Upper lobe of left lung (tissue), 6 donors: ENCODE measurements at regions not wholly inside any gene's neighbourhood (a gene's known extent, or its start where the extent isn't known, plus 50 kb on each side); places are given as distances from the start of the nearest gene placed in this dataset.

Experiments
- ATAC-seq, 2 donors: fragments of 200-7000 bp; cut with Tn5 transposase; one replicate each; pipeline ENCODE4 v1.9.1; 2022; ENCODE audit warnings: mild to moderate bottlenecking in 2 of 2, moderate library complexity in 2 of 2; ENCODE audit not compliant: low FRiP score in 2 of 2
- DNase-seq, 2 donors: peaks; one replicate each; pipeline ENCODE4 v3.0.0-alpha.2; 2019 to 2020
- H3K27ac ChIP-seq, 4 donors: fragments of 200-600 bp; sonication (generic); one replicate each; pipeline ENCODE4 v1.5.1; 2016 to 2019
- H3K27me3 ChIP-seq, 4 donors: fragments of 200-600 bp; sonication (generic); one replicate each; pipeline ENCODE4 v1.5.1; 2017 to 2019
- H3K36me3 ChIP-seq, 4 donors: fragments of 200-600 bp; sonication (generic); one replicate each; pipeline ENCODE4 v1.5.1; 2016 to 2019
- H3K4me1 ChIP-seq, 4 donors: fragments of 200-600 bp; sonication (generic); one replicate each; pipeline ENCODE4 v1.5.1; 2018 to 2019
- H3K4me3 ChIP-seq, 4 donors: fragments of 200-600 bp; sonication (generic); one replicate each; pipeline ENCODE4 v1.5.1; 2017 to 2019; ENCODE audit warnings: mild to moderate bottlenecking in 2 of 4, moderate library complexity in 1 of 4
- H3K9me3 ChIP-seq, 4 donors: fragments of 200-600 bp; sonication (generic); one replicate each; pipeline ENCODE4 v1.5.1; 2018 to 2019
- EP300 ChIP-seq, 4 donors: sonication (generic); formaldehyde crosslinking; IDR thresholded peaks; one replicate each; pipeline ENCODE4 v1.5.1; 2017; ENCODE audit warnings: antibody characterized with exemption in 4 of 4, control low read depth in 2 of 4
- POLR2A ChIP-seq, 4 donors: fragments of 450-650 bp; IDR thresholded peaks; one replicate each; pipeline ENCODE4 v1.5.1; 2016 to 2017; ENCODE audit warnings: antibody characterized with exemption in 4 of 4, mild to moderate bottlenecking in 2 of 4
- POLR2AphosphoS5 ChIP-seq, 2 donors: sonication (generic); formaldehyde crosslinking; IDR thresholded peaks; one replicate each; pipeline ENCODE4 v1.5.1; 2017; ENCODE audit warnings: antibody characterized with exemption in 2 of 2
- WGBS, 2 donors: methylation state at CpG; one replicate each; pipeline ENCODE4 v1.1.5; 2017 to 2018; 5-methylcytosine and 5-hydroxymethylcytosine counted together
- TF ChIP-seq, protein P1 (sequence below), 6 experiments: fragments of 450-650 bp in 4 of 6; fragments of 200-600 bp in 2 of 6; sonication (generic) in 2 of 6; IDR thresholded peaks; one replicate each; pipeline ENCODE4 v1.5.1; 2016 to 2019; ENCODE audit warnings: antibody characterized with exemption in 6 of 6
- donor health status: DM: no; HTN: no; CAD: no; lungs with moderate emphysema.
- donor health status: DM: no; HTN: yes; CAD: no; lungs with severe emphysema.

DNA sequence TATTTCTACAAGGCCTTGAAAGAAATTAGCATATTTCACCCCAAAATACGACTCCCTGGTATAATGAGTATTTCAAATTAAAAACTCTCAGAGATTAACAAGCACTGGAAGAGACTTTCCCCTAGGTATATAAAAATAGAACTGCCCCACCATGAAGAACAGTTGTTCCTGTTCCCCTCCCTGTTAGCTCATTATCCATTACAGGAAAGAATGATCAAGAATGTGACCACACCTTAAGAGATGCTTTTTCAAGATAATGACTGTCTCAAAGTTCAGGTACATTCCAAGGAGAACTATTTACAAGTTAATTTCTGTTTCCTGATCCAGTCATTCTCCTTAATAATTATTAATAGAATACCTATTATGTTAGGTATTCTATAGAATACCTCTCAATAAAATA, 1220.6 kb upstream of the CDH2 start:
- Histone ChIP-seq H3K27ac (no peak overlapping the region), H3K27me3 (no peaks in the 10 kb centered on the region), H3K9me3 (no peaks in the 10 kb centered on the region), H3K36me3 (no peaks in the 10 kb centered on the region), H3K4me3 (no peak overlapping the region), H3K4me1 (no peaks in the 10 kb centered on the region)
- TF ChIP-seq, protein P1, sequence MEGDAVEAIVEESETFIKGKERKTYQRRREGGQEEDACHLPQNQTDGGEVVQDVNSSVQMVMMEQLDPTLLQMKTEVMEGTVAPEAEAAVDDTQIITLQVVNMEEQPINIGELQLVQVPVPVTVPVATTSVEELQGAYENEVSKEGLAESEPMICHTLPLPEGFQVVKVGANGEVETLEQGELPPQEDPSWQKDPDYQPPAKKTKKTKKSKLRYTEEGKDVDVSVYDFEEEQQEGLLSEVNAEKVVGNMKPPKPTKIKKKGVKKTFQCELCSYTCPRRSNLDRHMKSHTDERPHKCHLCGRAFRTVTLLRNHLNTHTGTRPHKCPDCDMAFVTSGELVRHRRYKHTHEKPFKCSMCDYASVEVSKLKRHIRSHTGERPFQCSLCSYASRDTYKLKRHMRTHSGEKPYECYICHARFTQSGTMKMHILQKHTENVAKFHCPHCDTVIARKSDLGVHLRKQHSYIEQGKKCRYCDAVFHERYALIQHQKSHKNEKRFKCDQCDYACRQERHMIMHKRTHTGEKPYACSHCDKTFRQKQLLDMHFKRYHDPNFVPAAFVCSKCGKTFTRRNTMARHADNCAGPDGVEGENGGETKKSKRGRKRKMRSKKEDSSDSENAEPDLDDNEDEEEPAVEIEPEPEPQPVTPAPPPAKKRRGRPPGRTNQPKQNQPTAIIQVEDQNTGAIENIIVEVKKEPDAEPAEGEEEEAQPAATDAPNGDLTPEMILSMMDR (IDR thresholded peaks at IDR 0.05): no peak
- TF ChIP-seq EP300 (IDR thresholded peaks at IDR 0.05): no peak
- 89 to 93% methylated on average over 1 of the region's 1 CpG for WGBS, 2 donors
- no peak for ATAC-seq
- DNase-seq: no peak

DNA sequence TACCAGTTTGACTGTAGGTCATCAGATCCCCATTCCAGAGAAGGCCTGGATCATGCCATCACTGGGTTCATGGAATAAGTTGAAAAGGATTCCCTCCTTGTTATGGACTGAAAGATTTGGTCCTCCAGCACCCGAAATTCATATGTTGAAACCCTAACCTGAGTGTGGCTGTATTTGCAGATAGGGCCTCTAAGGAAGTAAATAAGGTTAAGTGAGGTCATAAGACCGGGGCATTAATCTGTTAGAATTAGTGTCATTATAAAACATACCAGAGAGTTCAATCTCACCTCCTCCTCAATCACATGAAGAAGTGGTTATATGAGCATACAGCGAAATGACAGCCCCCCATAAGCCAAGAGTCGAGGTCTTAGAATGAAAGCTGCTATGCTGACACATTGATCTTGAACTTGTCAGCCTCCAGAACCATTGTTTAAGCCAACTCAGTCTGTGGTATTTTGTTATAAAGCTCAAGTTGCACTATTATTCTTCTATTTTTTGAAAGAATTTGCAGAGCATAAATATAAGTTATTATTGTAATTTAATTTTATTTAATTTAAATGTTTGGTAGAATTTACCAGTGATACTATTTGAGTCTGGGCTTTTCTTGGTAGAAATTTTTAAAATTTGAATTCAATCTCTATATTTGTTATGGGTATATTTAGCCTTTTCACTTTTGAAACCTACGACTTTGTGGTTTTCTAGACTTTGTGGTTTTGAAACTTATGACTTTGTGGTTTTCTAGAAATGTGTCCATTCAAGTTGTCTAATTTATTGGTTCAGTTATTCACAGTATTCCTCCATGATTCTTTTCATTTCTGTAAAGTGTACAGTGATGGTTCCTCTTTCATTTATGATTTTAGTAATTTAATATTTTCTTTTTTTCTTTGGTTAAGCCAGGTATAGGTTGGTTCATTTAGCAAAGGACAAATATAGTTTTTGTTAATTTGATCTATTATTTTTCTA, 1206.7 kb upstream of the CDH2 start:
- TF ChIP-seq POLR2AphosphoS5 (IDR thresholded peaks at IDR 0.05): no peak
- TF ChIP-seq EP300 (IDR thresholded peaks at IDR 0.05): no peak
- TF ChIP-seq, protein P1 (IDR thresholded peaks at IDR 0.05): no peak
- TF ChIP-seq POLR2A (IDR thresholded peaks at IDR 0.05): no peak
- H3K4me1 ChIP-seq: no peaks in the 10 kb centered on the region
- H3K4me3 ChIP-seq: no peak overlapping the region
- ATAC-seq: no peak
- 53 to 63% methylated on average over 5 of the region's 5 CpGs for WGBS, 2 donors
- no peaks in the 10 kb centered on the region for H3K9me3 ChIP-seq
- no peak for DNase-seq
- H3K27ac ChIP-seq: no peak overlapping the region
- H3K27me3 ChIP-seq: no peaks in the 10 kb centered on the region
- H3K36me3 ChIP-seq: no peaks in the 10 kb centered on the region

DNA sequence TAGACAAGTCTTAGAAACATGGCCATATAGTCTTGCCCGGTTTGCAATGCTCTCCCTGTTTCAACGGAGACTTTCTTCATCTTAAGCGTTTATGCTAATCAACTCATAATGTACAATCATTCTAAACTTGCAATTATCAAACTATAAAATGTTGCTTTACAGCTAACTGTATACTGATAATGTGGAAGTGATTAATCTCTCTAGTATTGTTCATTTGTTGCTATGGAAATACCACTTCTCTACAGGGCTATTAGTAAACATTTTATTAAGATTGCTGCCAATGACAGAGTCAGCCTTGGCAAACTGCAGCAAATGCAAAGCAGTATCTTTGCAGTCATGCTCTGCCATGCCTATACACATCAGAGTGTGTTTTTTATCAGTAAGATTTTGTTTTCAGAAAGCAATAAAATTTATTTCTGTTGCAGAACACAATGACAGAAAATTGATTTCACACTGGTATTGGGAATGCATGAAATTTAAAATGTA, 1201.8 kb upstream of the CDH2 start:
- Histone ChIP-seq H3K36me3 (no peaks in the 10 kb centered on the region), H3K4me1 (no peaks in the 10 kb centered on the region), H3K9me3 (no peaks in the 10 kb centered on the region), H3K27me3 (no peaks in the 10 kb centered on the region), H3K27ac (no peak overlapping the region), H3K4me3 (no peak overlapping the region)
- WGBS, 2 donors: 88 to 93% methylated on average over 3 of the region's 3 CpGs
- no peak for TF ChIP-seq EP300 (IDR thresholded peaks at IDR 0.05)
- TF ChIP-seq POLR2A (IDR thresholded peaks at IDR 0.05): no peak
- TF ChIP-seq, protein P1 (IDR thresholded peaks at IDR 0.05): no peak
- TF ChIP-seq POLR2AphosphoS5 (IDR thresholded peaks at IDR 0.05): no peak
- ATAC-seq (no peak), DNase-seq (no peak)

DNA sequence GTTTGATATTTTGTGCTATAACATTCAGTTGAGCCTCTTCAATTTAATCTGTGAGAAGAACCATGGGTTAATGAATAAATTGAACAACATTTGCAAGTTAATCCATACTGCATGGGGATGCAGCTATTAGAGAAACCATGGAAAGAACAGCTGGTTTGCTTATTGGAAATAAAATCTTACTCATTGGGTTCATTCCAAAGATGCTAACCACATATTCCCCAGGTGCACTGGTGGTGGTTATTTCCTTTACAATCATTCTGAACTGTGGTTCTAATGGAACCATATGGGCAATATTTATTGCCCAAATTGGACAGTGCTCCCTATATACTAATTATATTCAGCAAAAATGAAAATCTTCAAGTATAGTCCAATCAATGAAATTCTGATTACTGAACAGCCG, 1200.4 kb upstream of the CDH2 start:
- DNase-seq (no peak), ATAC-seq (no peak)
- Histone ChIP-seq H3K4me1 (no peaks in the 10 kb centered on the region), H3K36me3 (no peaks in the 10 kb centered on the region), H3K27me3 (no peaks in the 10 kb centered on the region), H3K9me3 (no peaks in the 10 kb centered on the region), H3K27ac (no peak overlapping the region), H3K4me3 (no peak overlapping the region)
- 91 to 94% methylated on average over 1 of the region's 1 CpG for WGBS, 2 donors
- TF ChIP-seq EP300 (IDR thresholded peaks at IDR 0.05) (no peak), POLR2AphosphoS5 (IDR thresholded peaks at IDR 0.05) (no peak), POLR2A (IDR thresholded peaks at IDR 0.05) (no peak)
- TF ChIP-seq, protein P1 (IDR thresholded peaks at IDR 0.05): no peak

DNA sequence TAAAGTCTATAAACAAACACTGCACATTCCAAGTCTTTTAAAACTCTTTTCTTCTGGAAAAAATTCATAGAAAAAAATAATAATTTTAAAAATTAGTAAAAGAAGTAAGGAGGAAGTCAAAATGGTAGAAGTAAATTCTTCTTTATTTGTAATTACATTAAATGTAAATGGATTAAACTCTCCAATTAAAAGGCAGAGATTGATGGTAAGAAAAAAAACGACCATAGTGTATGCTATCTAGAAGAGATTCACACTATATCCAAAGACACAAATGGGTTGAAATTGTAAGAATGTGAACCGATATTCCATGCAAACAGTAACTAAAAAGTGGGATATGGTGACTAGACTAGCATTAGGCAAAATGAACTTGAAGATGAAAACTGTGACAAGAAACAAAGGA, 1196.1 kb upstream of the CDH2 start:
- no peaks in the 10 kb centered on the region for H3K27me3 ChIP-seq
- no peak overlapping the region for H3K4me3 ChIP-seq
- no peaks in the 10 kb centered on the region for H3K4me1 ChIP-seq
- no peak for TF ChIP-seq EP300 (IDR thresholded peaks at IDR 0.05)
- TF ChIP-seq POLR2A (IDR thresholded peaks at IDR 0.05): no peak
- TF ChIP-seq POLR2AphosphoS5 (IDR thresholded peaks at IDR 0.05): no peak
- TF ChIP-seq, protein P1 (IDR thresholded peaks at IDR 0.05): no peak
- ATAC-seq (no peak), DNase-seq (no peak)
- no peaks in the 10 kb centered on the region for H3K36me3 ChIP-seq
- no peaks in the 10 kb centered on the region for H3K9me3 ChIP-seq
- 65 to 66% methylated on average over 2 of the region's 2 CpGs for WGBS, 2 donors
- no peak overlapping the region for H3K27ac ChIP-seq
